B cell (primary cell): ENCODE measurements at regions not wholly inside any gene's neighbourhood (a gene's known extent, or its start where the extent isn't known, plus 50 kb on each side); places are given as distances from the start of the nearest gene placed in this dataset.

ENCODE experiments used
- CTCF ChIP-seq: fragments of 200-600 bp; IDR thresholded peaks from one replicate; pipeline ENCODE4 v1.8.0; 2022; ENCODE audit warnings: antibody characterized with exemption, mild to moderate bottlenecking
- EZH2 ChIP-seq: IDR thresholded peaks from 2 replicates; pipeline ENCODE4 v1.6.1; 2012; ENCODE audit warnings: borderline replicate concordance, low read depth, mild to moderate bottlenecking, moderate library complexity, low read length; ENCODE audit not compliant: insufficient read depth, poor library complexity, severe bottlenecking

GRCh38 chr16:73996624-73997339, 299.8 kb upstream of the PSMD7 start:
- TF ChIP-seq CTCF: no peak
- TF ChIP-seq EZH2: no peak
